AG04450 (cell line): ENCODE measurements at regions not wholly inside any gene's neighbourhood (a gene's known extent, or its start where the extent isn't known, plus 50 kb on each side); places are given as distances from the start of the nearest gene placed in this dataset.

Source experiments
- CTCF ChIA-PET: fragments of 300-600, 350-600 bp; formaldehyde crosslinking; extraction: SDS; loops from one replicate; lab custom pipeline; 2022; ENCODE audit warnings: antibody characterized with exemption, inconsistent platforms; lab: Charles Lee
- POLR2A ChIA-PET: fragments of 350-600 bp; formaldehyde crosslinking; extraction: SDS; loops from one replicate; lab custom pipeline; 2021; ENCODE audit warnings: antibody characterized with exemption, inconsistent platforms; lab: Yijun Ruan, JAX
- DNase-seq: peaks from one replicate; pipeline ENCODE4 v3.0.0-alpha.2; 2011; ENCODE audit warnings: low read depth, low spot score
- H3K27ac ChIP-seq: one replicate; pipeline ENCODE4 v1.5.1; 2012; ENCODE audit warnings: low read depth, low read length, control low read depth
- H3K27me3 ChIP-seq: one replicate; pipeline ENCODE4 v1.6.0; 2012; ENCODE audit warnings: low read length; ENCODE audit not compliant: control insufficient read depth, insufficient read depth
- H3K4me3 ChIP-seq: 2 replicates; pipeline ENCODE4 v1.5.1; 2011; ENCODE audit warnings: mild to moderate bottlenecking, low read depth, low read length, control low read depth
- H3K9me3 ChIP-seq: 2 replicates; pipeline ENCODE4 v1.5.1; 2012; ENCODE audit warnings: low read length; ENCODE audit not compliant: control insufficient read depth, insufficient read depth
- TF ChIP-seq, protein P1 (sequence below): IDR thresholded peaks from 2 replicates; pipeline ENCODE4 v1.5.1; 2011; ENCODE audit warnings: low read depth, low read length, control low read depth, inconsistent platforms

DNA sequence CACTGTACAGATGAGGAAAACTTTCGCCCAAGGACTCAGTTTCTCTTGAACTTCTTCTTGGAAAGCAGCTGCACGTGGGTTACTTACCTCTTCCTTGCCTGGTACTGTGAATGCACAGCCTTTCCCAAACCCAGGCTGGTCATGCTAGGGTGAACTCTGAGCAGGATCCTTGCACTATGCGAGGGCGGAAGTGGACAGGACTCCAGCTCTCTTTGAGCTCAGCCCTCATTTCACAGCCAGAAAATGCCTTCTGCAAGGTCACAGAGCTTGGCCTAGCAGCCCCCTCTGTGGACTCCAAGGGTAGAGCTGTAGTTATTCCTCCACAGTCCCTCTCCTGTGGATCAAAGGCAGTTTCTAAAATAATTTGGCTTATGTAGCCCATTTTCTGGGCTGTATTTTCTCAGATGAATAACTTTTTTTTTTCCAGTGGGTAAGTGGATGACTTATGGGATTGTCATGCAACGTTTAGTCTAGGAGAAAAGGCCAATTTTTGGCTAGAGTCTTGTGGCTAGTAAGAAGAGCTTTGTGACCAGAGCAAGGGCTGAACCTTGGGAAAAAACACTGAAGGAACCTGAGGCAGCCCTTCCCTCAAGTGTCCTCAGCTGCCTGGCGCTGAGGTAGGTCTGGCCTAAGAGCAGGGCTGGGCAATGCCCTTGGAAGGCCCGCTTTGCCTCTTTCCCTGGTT is 172.7 kb downstream of the SCP2D1 start:
- H3K9me3 ChIP-seq, result peaks cover 65% of the 10 kb centered on the region
- H3K27me3 ChIP-seq, result no peaks in the 10 kb centered on the region
- TF ChIP-seq, protein P1, sequence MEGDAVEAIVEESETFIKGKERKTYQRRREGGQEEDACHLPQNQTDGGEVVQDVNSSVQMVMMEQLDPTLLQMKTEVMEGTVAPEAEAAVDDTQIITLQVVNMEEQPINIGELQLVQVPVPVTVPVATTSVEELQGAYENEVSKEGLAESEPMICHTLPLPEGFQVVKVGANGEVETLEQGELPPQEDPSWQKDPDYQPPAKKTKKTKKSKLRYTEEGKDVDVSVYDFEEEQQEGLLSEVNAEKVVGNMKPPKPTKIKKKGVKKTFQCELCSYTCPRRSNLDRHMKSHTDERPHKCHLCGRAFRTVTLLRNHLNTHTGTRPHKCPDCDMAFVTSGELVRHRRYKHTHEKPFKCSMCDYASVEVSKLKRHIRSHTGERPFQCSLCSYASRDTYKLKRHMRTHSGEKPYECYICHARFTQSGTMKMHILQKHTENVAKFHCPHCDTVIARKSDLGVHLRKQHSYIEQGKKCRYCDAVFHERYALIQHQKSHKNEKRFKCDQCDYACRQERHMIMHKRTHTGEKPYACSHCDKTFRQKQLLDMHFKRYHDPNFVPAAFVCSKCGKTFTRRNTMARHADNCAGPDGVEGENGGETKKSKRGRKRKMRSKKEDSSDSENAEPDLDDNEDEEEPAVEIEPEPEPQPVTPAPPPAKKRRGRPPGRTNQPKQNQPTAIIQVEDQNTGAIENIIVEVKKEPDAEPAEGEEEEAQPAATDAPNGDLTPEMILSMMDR, result no peak
- ChIA-PET CTCF (no interaction called here), POLR2A (no interaction called here)
- no peak overlapping the region for H3K4me3 ChIP-seq
- H3K27ac ChIP-seq, result no peak overlapping the region
- no peak for DNase-seq

- DNase-seq, result no peak
- POLR2A ChIA-PET, result no interaction called here
- no peak overlapping the region for H3K27ac ChIP-seq
- peaks cover 68% of the 10 kb centered on the region for H3K9me3 ChIP-seq
- CTCF ChIA-PET, result no interaction called here
- TF ChIP-seq, protein P1, result no peak
- no peaks in the 10 kb centered on the region for H3K27me3 ChIP-seq
- no peak overlapping the region for H3K4me3 ChIP-seq
These were observed 173.5 kb downstream of the SCP2D1 start for GRCh38 chr20:18986895-18987580.

DNA sequence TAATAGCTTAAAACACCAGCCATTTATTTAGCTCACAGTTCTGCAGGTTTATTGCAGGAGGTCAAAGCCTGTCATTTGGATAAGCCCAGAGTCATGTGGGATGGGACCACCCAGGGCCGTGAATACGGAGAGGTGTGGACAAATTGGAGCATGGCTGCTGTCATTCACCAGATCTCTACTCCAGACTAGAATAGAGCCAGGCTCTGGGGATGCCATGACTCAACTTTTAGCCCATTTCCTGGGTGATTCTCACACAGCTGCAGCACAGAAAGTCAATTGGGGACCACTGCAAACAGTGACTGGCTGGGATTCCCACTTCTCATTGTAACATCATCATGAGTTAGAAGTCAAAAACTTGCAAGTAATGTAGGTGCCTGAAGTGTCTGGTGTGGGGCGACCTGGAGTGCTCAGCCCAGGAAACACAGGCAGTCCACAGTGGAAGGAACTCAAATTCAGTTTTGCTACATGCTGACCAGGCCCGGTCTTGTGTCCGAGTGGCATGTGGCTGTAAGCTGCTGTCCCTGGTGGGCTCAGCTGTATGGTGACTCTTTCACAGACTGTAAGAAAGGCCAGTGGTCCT is 174.3 kb downstream of the SCP2D1 start:
- CTCF ChIA-PET, result no interaction called here
- POLR2A ChIA-PET, result no interaction called here
- Histone ChIP-seq H3K27me3 (no peaks in the 10 kb centered on the region), H3K4me3 (no peak overlapping the region), H3K27ac (no peak overlapping the region), H3K9me3 (peaks cover 63% of the 10 kb centered on the region)
- no peak for DNase-seq
- TF ChIP-seq, protein P1, result no peak

DNA sequence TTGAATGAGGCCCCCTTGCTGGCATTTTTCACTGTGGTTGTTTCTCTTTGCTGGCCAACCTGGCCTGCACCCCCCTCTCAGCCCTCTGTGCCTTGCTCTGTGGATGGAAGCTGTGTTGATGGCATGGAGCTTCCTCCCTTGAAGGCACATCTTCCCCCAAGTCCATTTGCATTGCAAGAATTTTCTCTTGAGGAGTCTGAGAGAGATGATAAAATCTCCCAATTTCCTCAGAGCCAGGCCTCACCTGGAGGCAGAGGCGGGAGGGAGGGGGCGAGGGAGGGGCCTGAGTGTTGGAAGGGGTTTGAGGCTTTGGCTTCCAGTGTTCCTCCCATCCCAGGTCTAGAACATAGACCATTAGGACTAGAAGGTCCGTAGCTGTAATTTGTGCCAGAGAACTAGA is 175.1 kb downstream of the SCP2D1 start:
- CTCF ChIA-PET, result no interaction called here
- H3K9me3 ChIP-seq, result peaks cover 66% of the 10 kb centered on the region
- no peak overlapping the region for H3K27ac ChIP-seq
- no peak overlapping the region for H3K4me3 ChIP-seq
- no peaks in the 10 kb centered on the region for H3K27me3 ChIP-seq
- POLR2A ChIA-PET, result no interaction called here
- TF ChIP-seq, protein P1, result no peak
- DNase-seq, result no peak
